HCT116 (cell line): ENCODE measurements at regions not wholly inside any gene's neighbourhood (a gene's known extent, or its start where the extent isn't known, plus 50 kb on each side); places are given as distances from the start of the nearest gene placed in this dataset.

Experiments
- ATAC-seq: fragments of 200-7000 bp; cut with Tn5 transposase; 2 replicates; pipeline ENCODE4 v1.9.1; 2020; ENCODE audit warnings: mild to moderate bottlenecking, moderate library complexity
- BruUV-seq: library from RNA; stranded (reverse); fragments of 400-500 nt; replicated peaks from 2 replicates; lab custom pipeline; 2021; lab: Mats Ljungman, UMichigan
- CTCF ChIA-PET: fragments of 300-600 bp; sonication (Branson Sonifier 250); formaldehyde crosslinking; loops from one replicate; lab custom pipeline; 2021; ENCODE audit warnings: antibody characterized with exemption; lab: Charles Lee
- POLR2A ChIA-PET: fragments of 300-600, 350-600 bp; sonication (Branson Sonifier 250); formaldehyde crosslinking; loops from one replicate; lab custom pipeline; 2021; ENCODE audit warnings: antibody characterized with exemption; lab: Charles Lee
- RAD21 ChIA-PET, 2 experiments: fragments of 300-600 bp; sonication (Branson Sonifier 250); formaldehyde crosslinking; loops; one replicate each; lab custom pipeline; 2023; ENCODE audit warnings: low total read pairs in 2 of 2; ENCODE audit not compliant: uncharacterized antibody in 2 of 2, unreplicated experiment in 2 of 2, low non-redundant PET in 1 of 2; lab: Charles Lee
- DNase-seq: peaks from one replicate; pipeline ENCODE4 v3.0.0-alpha.2; 2010; ENCODE audit warnings: low read depth, low spot score
- H2AFZ ChIP-seq: fragments of 200-600 bp; shearing (Covaris generic), sonication (generic); 2 replicates; pipeline ENCODE4 v1.6.1; 2017; ENCODE audit warnings: low read depth, mixed run types, mixed read lengths, antibody characterized with exemption, low read length; ENCODE audit not compliant: poor library complexity, severe bottlenecking
- H3K27ac ChIP-seq: 2 replicates; pipeline ENCODE4 v1.5.1; 2012; ENCODE audit warnings: low read depth, low read length
- H3K27me3 ChIP-seq: fragments of 200-600 bp; sonication (generic); 2 replicates; pipeline ENCODE4 v1.6.1; 2016; ENCODE audit warnings: mixed run types, low read length, mixed read lengths; ENCODE audit not compliant: insufficient read depth
- H3K36me3 ChIP-seq, 2 experiments: fragments of 200-500 bp in 1 of 2; fragments of 200-600 bp in 1 of 2; sonication (Bioruptor generic) in 1 of 2; sonication (generic) in 1 of 2; 2 replicates each; pipeline versions ENCODE4 v1.5.1 to v1.6.1; 2014 to 2016; ENCODE audit warnings: low read length in 2 of 2, inconsistent platforms in 1 of 2, mixed read lengths in 1 of 2, mixed run types in 1 of 2; ENCODE audit not compliant: insufficient read depth in 2 of 2, control insufficient read depth in 1 of 2
- H3K4me1 ChIP-seq, 2 experiments: fragments of 200-600 bp in 1 of 2; sonication (generic) in 1 of 2; 2 replicates each; pipeline versions ENCODE4 v1.5.1 to v1.6.1; 2012 to 2017; ENCODE audit warnings: low read length in 2 of 2, inconsistent platforms in 1 of 2, mild to moderate bottlenecking in 1 of 2, mixed read lengths in 1 of 2, mixed run types in 1 of 2, moderate library complexity in 1 of 2; ENCODE audit not compliant: insufficient read depth in 2 of 2, control insufficient read depth in 1 of 2
- H3K4me2 ChIP-seq: fragments of 200-600 bp; sonication (generic); 2 replicates; pipeline ENCODE4 v1.6.1; 2017; ENCODE audit warnings: mixed run types, low read length, mixed read lengths
- H3K4me3 ChIP-seq, 2 experiments: fragments of 200-600 bp in 1 of 2; sonication (generic) in 1 of 2; replicated peaks in 1 of 2; 2 replicates each; pipeline ENCODE4 v1.5.1; 2011 to 2016; ENCODE audit warnings: low read length in 2 of 2, control low read depth in 1 of 2, low read depth in 1 of 2, mild to moderate bottlenecking in 1 of 2, mixed read lengths in 1 of 2, mixed run types in 1 of 2
- H3K79me2 ChIP-seq: fragments of 200-600 bp; sonication (generic); 2 replicates; pipeline ENCODE4 v1.6.1; 2017; ENCODE audit warnings: mild to moderate bottlenecking, mixed run types, low read length, moderate library complexity, mixed read lengths; ENCODE audit not compliant: insufficient read depth
- H3K9ac ChIP-seq: fragments of 200-600 bp; sonication (generic); 2 replicates; pipeline ENCODE4 v1.6.1; 2016; ENCODE audit warnings: low read length, mixed read lengths
- H3K9me2 ChIP-seq: fragments of 200-600 bp; sonication (generic), shearing (Covaris generic); 2 replicates; pipeline ENCODE4 v1.6.1; 2017; ENCODE audit warnings: mixed run types, mild to moderate bottlenecking, moderate library complexity; ENCODE audit not compliant: insufficient read depth
- H3K9me3 ChIP-seq, 2 experiments: fragments of 200-500 bp in 1 of 2; fragments of 200-600 bp in 1 of 2; sonication (Bioruptor generic) in 1 of 2; sonication (generic) in 1 of 2; 2 replicates each; pipeline ENCODE4 v1.6.1; 2014 to 2017; ENCODE audit warnings: low read length in 2 of 2, mixed read lengths in 2 of 2, inconsistent platforms in 1 of 2, low read depth in 1 of 2, mild to moderate bottlenecking in 1 of 2, mixed run types in 1 of 2, moderate library complexity in 1 of 2; ENCODE audit not compliant: control insufficient read depth in 1 of 2, insufficient read depth in 1 of 2
- H4K20me1 ChIP-seq: fragments of 200-600 bp; sonication (generic), shearing (Covaris generic); 2 replicates; pipeline ENCODE4 v1.6.1; 2017; ENCODE audit warnings: mixed run types, mild to moderate bottlenecking, moderate library complexity; ENCODE audit not compliant: insufficient read depth
- CBX3 ChIP-seq: IDR thresholded peaks from 2 replicates; pipeline ENCODE4 v1.6.1; 2012; ENCODE audit warnings: low read depth
- CEBPB ChIP-seq: IDR thresholded peaks from 2 replicates; pipeline ENCODE4 v1.6.1; 2012; ENCODE audit warnings: low read depth
- ELF1 ChIP-seq: IDR thresholded peaks from 2 replicates; pipeline ENCODE4 v1.6.1; 2012; ENCODE audit warnings: low read depth, borderline replicate concordance
- EZH2phosphoT487 ChIP-seq: fragments of 200-600 bp; IDR thresholded peaks from 2 replicates; pipeline ENCODE4 v1.6.1; 2018; ENCODE audit warnings: antibody characterized with exemption, borderline replicate concordance
- POLR2AphosphoS5 ChIP-seq: IDR thresholded peaks from 2 replicates; pipeline ENCODE4 v1.6.1; 2011; ENCODE audit warnings: mild to moderate bottlenecking, low read depth, low read length, moderate library complexity
- SRF ChIP-seq: IDR thresholded peaks from 2 replicates; pipeline ENCODE4 v1.6.1; 2012; ENCODE audit warnings: low read depth
- TCF7L2 ChIP-seq: IDR thresholded peaks from 2 replicates; pipeline ENCODE4 v1.7.0; 2011; ENCODE audit warnings: borderline replicate concordance, inconsistent platforms; ENCODE audit not compliant: insufficient read depth, insufficient read length; ENCODE audit errors: extremely low read depth
- YY1 ChIP-seq: IDR thresholded peaks from 2 replicates; pipeline ENCODE4 v1.6.1; 2011; ENCODE audit warnings: low read length, low read depth, moderate library complexity, mild to moderate bottlenecking; ENCODE audit not compliant: insufficient replicate concordance; ENCODE audit errors: extremely low read depth
- ZFX ChIP-seq: fragments of 450-650 bp; IDR thresholded peaks from 2 replicates; pipeline ENCODE4 v1.6.1; 2017
- ZNF274 ChIP-seq: fragments of 200-500 bp; sonication (Bioruptor generic); IDR thresholded peaks from 2 replicates; pipeline ENCODE4 v1.6.1; 2014; ENCODE audit warnings: mild to moderate bottlenecking, low read depth, low read length, inconsistent platforms
- intact Hi-C: fragments of 100-400 bp; cut with micrococcal nuclease; formaldehyde crosslinking; loops from 2 replicates; pipeline ENCODE4 v1.10.0; 2022

GRCh38 chr5:83404182-83404716 lies 67.3 kb upstream of the VCAN start:
- Histone ChIP-seq H4K20me1 (no peaks in the 10 kb centered on the region), H3K79me2 (no peaks in the 10 kb centered on the region), H3K36me3 (no peaks in the 10 kb centered on the region), H3K27me3 (no peaks in the 10 kb centered on the region), H3K9me2 (no peaks in the 10 kb centered on the region), H3K4me2 (no peak overlapping the region), H3K9me3 (no peaks in the 10 kb centered on the region), H3K4me3 (no peak overlapping the region), H3K9ac (no peak overlapping the region), H3K27ac (no peak overlapping the region), H3K4me1 (no peaks in the 10 kb centered on the region), H2AFZ (no peak overlapping the region)
- RAD21 ChIA-PET: no interaction called here
- CTCF ChIA-PET: no interaction called here
- ATAC-seq (no peak), DNase-seq (no peak)
- POLR2A ChIA-PET: no interaction called here
- TF ChIP-seq EZH2phosphoT487: no peak
- TF ChIP-seq SRF: no peak
- no peak for TF ChIP-seq ZNF274
- TF ChIP-seq ZFX: no peak
- TF ChIP-seq CEBPB: no peak
- no peak for TF ChIP-seq YY1
- TF ChIP-seq TCF7L2: no peak
- no peak for TF ChIP-seq ELF1
- TF ChIP-seq CBX3: no peak
- no TSS peak for BruUV-seq
- intact Hi-C loops: no loop called here

DNA sequence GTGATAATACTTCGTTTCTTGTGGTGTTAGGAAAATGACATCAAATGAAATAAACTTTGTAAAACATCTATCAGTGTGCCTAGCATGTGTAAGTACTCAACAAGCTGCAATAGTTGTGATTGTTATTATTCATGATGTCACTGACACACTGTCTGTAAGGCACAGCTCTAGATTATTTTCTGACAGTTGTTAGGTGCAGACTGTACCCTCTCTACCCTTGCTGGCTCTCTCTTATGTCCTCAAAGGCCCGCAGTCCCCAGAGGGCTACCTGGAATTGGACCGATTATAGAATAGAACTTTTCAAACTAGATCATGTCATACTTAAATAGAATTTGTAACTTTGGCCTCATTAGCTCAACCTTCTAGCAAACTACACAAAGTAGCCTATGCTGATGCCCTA lies 65.9 kb upstream of the VCAN start:
- no peaks in the 10 kb centered on the region for H3K79me2 ChIP-seq
- no peaks in the 10 kb centered on the region for H3K27me3 ChIP-seq
- CTCF ChIA-PET: no interaction called here
- intact Hi-C loops: no loop called here
- no peak for ATAC-seq
- H3K27ac ChIP-seq: no peak overlapping the region
- no peak overlapping the region for H3K9ac ChIP-seq
- TF ChIP-seq TCF7L2 (no peak), POLR2AphosphoS5 (no peak)
- TF ChIP-seq, all 23 proteins: peak for 0
- Histone ChIP-seq H3K9me3 (no peaks in the 10 kb centered on the region), H2AFZ (no peak overlapping the region), H3K9me2 (no peaks in the 10 kb centered on the region), H3K4me2 (no peak overlapping the region), H4K20me1 (no peaks in the 10 kb centered on the region), H3K4me1 (no peaks in the 10 kb centered on the region), H3K4me3 (no peak overlapping the region), H3K36me3 (no peaks in the 10 kb centered on the region)
- no peak for DNase-seq
- POLR2A ChIA-PET: no interaction called here
- BruUV-seq: no TSS peak
- RAD21 ChIA-PET: no interaction called here
